Loucy (cell line): ENCODE measurements at regions not wholly inside any gene's neighbourhood (a gene's known extent, or its start where the extent isn't known, plus 50 kb on each side); places are given as distances from the start of the nearest gene placed in this dataset.

ENCODE experiments used
- EZH2phosphoT487 ChIP-seq: fragments of 200-600 bp; IDR thresholded peaks from 2 replicates; pipeline ENCODE4 v1.6.1; 2018; ENCODE audit warnings: antibody characterized with exemption, mild to moderate bottlenecking, moderate library complexity, borderline replicate concordance
- TF ChIP-seq, protein P1 (sequence below): fragments of 200-600 bp; sonication (generic); conservative IDR thresholded peaks from 2 replicates; pipeline ENCODE4 v1.5.1; 2014; ENCODE audit warnings: mild to moderate bottlenecking, antibody characterized with exemption, low read length

DNA sequence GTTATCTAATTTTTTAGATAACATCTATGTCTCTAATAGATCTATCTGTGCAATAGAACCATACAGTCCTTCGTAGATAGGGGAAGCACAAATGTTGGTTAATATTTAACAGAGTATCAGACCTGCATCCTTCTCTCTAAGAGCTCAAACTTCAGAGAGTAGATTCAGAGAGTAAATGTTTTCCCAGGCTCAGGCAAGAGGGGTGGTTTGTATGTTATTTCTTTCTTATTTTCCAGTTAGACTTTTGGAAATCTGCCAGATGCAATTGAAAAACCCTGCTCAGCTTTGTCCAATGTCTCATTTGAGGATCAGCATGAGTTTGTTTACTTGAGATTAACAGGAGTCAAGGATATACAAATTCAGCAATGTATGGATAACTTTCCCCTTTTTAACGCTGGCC lies 361.9 kb downstream of the BCKDHB start:
- TF ChIP-seq, protein P1, sequence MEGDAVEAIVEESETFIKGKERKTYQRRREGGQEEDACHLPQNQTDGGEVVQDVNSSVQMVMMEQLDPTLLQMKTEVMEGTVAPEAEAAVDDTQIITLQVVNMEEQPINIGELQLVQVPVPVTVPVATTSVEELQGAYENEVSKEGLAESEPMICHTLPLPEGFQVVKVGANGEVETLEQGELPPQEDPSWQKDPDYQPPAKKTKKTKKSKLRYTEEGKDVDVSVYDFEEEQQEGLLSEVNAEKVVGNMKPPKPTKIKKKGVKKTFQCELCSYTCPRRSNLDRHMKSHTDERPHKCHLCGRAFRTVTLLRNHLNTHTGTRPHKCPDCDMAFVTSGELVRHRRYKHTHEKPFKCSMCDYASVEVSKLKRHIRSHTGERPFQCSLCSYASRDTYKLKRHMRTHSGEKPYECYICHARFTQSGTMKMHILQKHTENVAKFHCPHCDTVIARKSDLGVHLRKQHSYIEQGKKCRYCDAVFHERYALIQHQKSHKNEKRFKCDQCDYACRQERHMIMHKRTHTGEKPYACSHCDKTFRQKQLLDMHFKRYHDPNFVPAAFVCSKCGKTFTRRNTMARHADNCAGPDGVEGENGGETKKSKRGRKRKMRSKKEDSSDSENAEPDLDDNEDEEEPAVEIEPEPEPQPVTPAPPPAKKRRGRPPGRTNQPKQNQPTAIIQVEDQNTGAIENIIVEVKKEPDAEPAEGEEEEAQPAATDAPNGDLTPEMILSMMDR: no peak
- TF ChIP-seq EZH2phosphoT487: no peak
